Parathyroid adenoma (tissue), 2 donors: ENCODE measurements at regions not wholly inside any gene's neighbourhood (a gene's known extent, or its start where the extent isn't known, plus 50 kb on each side); places are given as distances from the start of the nearest gene placed in this dataset.

ENCODE experiments used
- H2AFZ ChIP-seq: fragments of 300-600 bp; sonication (generic); one replicate; pipeline ENCODE4 v1.7.0; 2017; ENCODE audit warnings: antibody characterized with exemption, mild to moderate bottlenecking
- H3K27ac ChIP-seq: fragments of 300-600 bp; sonication (generic); one replicate; pipeline ENCODE4 v1.7.0; 2017
- H3K27me3 ChIP-seq: fragments of 300-600 bp; sonication (generic); one replicate; pipeline ENCODE4 v1.7.0; 2017; ENCODE audit warnings: low read length; ENCODE audit not compliant: control insufficient read depth, insufficient read depth
- H3K36me3 ChIP-seq: fragments of 300-600 bp; sonication (generic); one replicate; pipeline ENCODE4 v1.7.0; 2017; ENCODE audit warnings: low read length; ENCODE audit not compliant: control insufficient read depth, insufficient read depth
- H3K4me1 ChIP-seq: fragments of 300-600 bp; sonication (generic); one replicate; pipeline ENCODE4 v1.7.0; 2017; ENCODE audit warnings: control low read depth
- H3K4me2 ChIP-seq: fragments of 300-600 bp; sonication (generic); one replicate; pipeline ENCODE4 v1.7.0; 2017; ENCODE audit warnings: low read length
- H3K4me3 ChIP-seq: fragments of 300-600 bp; sonication (generic); one replicate; pipeline ENCODE4 v1.7.0; 2017; ENCODE audit warnings: low read depth, low read length
- H3K79me2 ChIP-seq: fragments of 300-600 bp; sonication (generic); one replicate; pipeline ENCODE4 v1.7.0; 2017; ENCODE audit warnings: control low read depth
- H3K9ac ChIP-seq: fragments of 300-600 bp; sonication (generic); one replicate; pipeline ENCODE4 v1.7.0; 2017; ENCODE audit warnings: mild to moderate bottlenecking
- H3K9me3 ChIP-seq: fragments of 300-600 bp; sonication (generic); one replicate; pipeline ENCODE4 v1.7.0; 2017; ENCODE audit warnings: low read length; ENCODE audit not compliant: control insufficient read depth
- TF ChIP-seq, protein P1 (sequence below): fragments of 300-600 bp; sonication (generic); IDR thresholded peaks from one replicate; pipeline ENCODE4 v1.7.0; 2017; ENCODE audit warnings: antibody characterized with exemption, mild to moderate bottlenecking
- donor health status: primary hyperparathyroidism.

DNA sequence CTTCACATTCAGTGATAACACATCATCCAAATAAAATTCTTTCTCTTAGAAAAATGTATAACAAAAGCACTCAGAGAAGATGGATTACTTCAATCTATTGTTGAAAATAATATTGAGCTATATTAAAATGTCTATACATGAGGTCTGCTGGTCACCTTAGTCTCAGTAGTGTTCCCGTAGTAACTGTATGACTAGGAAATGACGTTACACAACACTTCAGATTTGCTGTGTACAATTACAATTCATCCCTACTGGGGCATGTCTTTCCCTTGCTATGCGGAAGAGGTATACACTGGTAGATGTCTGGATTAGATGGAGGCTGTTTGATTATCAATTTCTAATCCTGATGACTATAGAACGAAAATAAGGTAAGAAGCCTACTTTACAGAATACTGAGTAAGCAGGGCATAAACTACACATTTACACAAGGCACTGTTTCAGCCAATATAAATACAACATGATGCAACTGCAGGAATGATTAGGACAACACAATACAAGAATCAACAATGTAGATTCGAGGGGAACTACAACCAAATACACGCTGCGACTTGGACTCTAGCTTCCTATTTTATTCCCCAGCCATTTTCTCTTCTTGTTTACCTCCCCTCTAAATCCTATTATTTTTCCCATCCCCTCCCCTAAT is 982.5 kb upstream of the CDH8 start:
- no peaks in the 10 kb centered on the region for H3K36me3 ChIP-seq
- H3K9ac ChIP-seq, result no peak overlapping the region
- TF ChIP-seq, protein P1, sequence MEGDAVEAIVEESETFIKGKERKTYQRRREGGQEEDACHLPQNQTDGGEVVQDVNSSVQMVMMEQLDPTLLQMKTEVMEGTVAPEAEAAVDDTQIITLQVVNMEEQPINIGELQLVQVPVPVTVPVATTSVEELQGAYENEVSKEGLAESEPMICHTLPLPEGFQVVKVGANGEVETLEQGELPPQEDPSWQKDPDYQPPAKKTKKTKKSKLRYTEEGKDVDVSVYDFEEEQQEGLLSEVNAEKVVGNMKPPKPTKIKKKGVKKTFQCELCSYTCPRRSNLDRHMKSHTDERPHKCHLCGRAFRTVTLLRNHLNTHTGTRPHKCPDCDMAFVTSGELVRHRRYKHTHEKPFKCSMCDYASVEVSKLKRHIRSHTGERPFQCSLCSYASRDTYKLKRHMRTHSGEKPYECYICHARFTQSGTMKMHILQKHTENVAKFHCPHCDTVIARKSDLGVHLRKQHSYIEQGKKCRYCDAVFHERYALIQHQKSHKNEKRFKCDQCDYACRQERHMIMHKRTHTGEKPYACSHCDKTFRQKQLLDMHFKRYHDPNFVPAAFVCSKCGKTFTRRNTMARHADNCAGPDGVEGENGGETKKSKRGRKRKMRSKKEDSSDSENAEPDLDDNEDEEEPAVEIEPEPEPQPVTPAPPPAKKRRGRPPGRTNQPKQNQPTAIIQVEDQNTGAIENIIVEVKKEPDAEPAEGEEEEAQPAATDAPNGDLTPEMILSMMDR, result no peak
- H3K4me3 ChIP-seq, result no peak overlapping the region
- no peak overlapping the region for H3K4me2 ChIP-seq
- H2AFZ ChIP-seq, result no peak overlapping the region
- no peaks in the 10 kb centered on the region for H3K9me3 ChIP-seq
- H3K4me1 ChIP-seq, result no peaks in the 10 kb centered on the region
- no peaks in the 10 kb centered on the region for H3K79me2 ChIP-seq
- H3K27ac ChIP-seq, result no peak overlapping the region
- no peaks in the 10 kb centered on the region for H3K27me3 ChIP-seq

DNA sequence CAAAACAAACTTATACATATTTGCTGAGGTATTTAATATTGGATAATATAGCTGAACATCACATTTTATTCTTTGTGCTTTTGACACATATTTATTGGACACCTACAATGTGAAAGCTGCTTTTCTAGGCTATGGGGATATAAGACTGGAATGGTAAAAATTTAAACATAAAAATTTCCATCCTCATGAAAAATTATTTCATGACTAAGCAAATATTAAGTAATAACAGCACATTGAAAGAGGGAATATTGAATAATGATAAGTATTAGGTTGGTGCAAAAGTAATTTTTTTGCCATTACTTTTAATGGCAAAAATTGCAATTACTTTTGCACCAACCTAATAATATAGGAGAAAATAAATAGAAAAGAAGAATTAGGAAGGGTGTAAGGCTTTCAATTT is 972.5 kb upstream of the CDH8 start:
- Histone ChIP-seq H2AFZ (no peak overlapping the region), H3K79me2 (no peaks in the 10 kb centered on the region), H3K4me1 (no peaks in the 10 kb centered on the region), H3K9ac (no peak overlapping the region), H3K36me3 (no peaks in the 10 kb centered on the region), H3K9me3 (no peaks in the 10 kb centered on the region), H3K27me3 (no peaks in the 10 kb centered on the region), H3K4me2 (no peak overlapping the region), H3K27ac (no peak overlapping the region), H3K4me3 (no peak overlapping the region)
- TF ChIP-seq, protein P1, result no peak

DNA sequence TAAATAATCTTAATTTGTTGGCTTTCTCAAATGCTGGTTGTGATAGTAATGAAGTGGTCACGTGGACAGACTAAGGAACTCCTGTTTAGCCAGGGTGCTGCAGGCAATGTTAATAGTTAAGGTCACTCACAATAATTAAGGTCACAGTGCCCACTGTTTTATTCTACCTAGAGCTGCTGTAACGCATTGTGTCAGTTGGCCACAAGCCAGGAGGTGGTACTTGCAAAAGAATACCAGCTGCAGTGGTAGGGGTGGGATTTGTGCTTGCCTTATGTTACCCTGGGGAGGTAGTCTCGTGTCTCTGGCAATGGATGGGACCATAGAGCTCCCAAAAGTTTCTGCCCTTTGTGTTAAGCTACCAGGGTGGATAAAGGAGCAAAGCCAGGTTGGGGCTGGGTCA is 969.1 kb upstream of the CDH8 start:
- Histone ChIP-seq H3K9me3 (no peaks in the 10 kb centered on the region), H2AFZ (no peak overlapping the region), H3K36me3 (no peaks in the 10 kb centered on the region), H3K9ac (no peak overlapping the region), H3K4me3 (no peak overlapping the region), H3K27me3 (no peaks in the 10 kb centered on the region), H3K4me2 (no peak overlapping the region), H3K4me1 (no peaks in the 10 kb centered on the region), H3K27ac (no peak overlapping the region), H3K79me2 (no peaks in the 10 kb centered on the region)
- TF ChIP-seq, protein P1, result no peak

DNA sequence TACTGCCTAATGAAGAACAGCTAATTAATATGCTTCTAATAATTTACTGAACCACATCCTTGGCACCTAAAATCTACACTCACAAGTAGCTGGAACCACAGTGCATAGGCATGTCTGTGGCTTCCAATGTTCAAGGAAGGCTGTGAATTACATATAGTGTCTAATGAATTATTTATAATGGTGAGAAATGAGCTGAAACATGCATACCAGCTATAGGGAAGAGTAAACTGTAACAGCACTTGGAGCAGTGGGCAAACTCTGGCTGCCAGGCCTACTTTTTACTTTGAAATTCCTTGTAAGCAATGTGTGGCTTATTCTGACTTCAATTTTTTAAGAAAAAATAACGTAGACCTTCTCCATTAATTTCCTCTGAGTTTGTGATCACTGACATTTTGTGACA is 953.2 kb upstream of the CDH8 start:
- Histone ChIP-seq H3K79me2 (no peaks in the 10 kb centered on the region), H3K9ac (no peak overlapping the region), H2AFZ (no peak overlapping the region), H3K36me3 (no peaks in the 10 kb centered on the region), H3K27ac (no peak overlapping the region), H3K27me3 (no peaks in the 10 kb centered on the region), H3K4me3 (no peak overlapping the region), H3K4me1 (no peaks in the 10 kb centered on the region), H3K4me2 (no peak overlapping the region), H3K9me3 (no peaks in the 10 kb centered on the region)
- TF ChIP-seq, protein P1, result no peak

DNA sequence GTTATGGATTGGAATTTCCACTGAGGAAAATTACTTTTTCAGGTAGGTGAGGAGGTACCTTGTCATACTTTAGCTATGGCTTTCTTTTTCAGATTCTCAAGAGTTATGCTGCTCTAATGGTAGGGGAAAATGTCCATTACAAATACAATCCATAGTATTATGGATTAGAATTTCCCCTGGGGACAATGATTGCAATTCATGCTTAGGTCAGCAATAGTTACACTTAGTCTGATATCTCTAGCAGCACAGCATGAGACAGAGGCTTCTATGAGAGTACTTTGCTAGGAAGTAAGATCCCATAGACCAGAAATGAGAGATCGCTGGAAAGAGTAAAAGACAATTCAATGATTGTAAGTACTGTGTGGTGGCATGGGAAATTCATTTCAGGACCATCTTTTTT is 949.5 kb upstream of the CDH8 start:
- Histone ChIP-seq H3K9ac (no peak overlapping the region), H3K36me3 (no peaks in the 10 kb centered on the region), H3K4me3 (no peak overlapping the region), H3K4me1 (no peaks in the 10 kb centered on the region), H2AFZ (no peak overlapping the region), H3K27ac (no peak overlapping the region), H3K4me2 (no peak overlapping the region), H3K79me2 (no peaks in the 10 kb centered on the region), H3K27me3 (no peaks in the 10 kb centered on the region), H3K9me3 (no peaks in the 10 kb centered on the region)
- TF ChIP-seq, protein P1, result no peak
